HG03354 (cell line): ENCODE measurements at regions not wholly inside any gene's neighbourhood (a gene's known extent, or its start where the extent isn't known, plus 50 kb on each side); places are given as distances from the start of the nearest gene placed in this dataset.

ENCODE experiments used
- ATAC-seq: cut with Tn5 transposase; IDR thresholded peaks from one replicate; pipeline ENCODE4 v1.9.1; 2021; ENCODE audit warnings: mild to moderate bottlenecking; ENCODE audit not compliant: unreplicated experiment, poor library complexity, severe bottlenecking

- no peak for ATAC-seq
These were observed 1094.9 kb upstream of the AUTS2 start for GRCh38 chr7:68503400-68503799.

- no peak for ATAC-seq
These were observed 1093.6 kb upstream of the AUTS2 start for GRCh38 chr7:68504716-68505115.

- ATAC-seq: no peak
These were observed 1092.6 kb upstream of the AUTS2 start for GRCh38 chr7:68505721-68506120.

- no peak for ATAC-seq
These were observed 1090.6 kb upstream of the AUTS2 start for GRCh38 chr7:68507668-68508067.

- ATAC-seq: no peak
These were observed 1089.2 kb upstream of the AUTS2 start for GRCh38 chr7:68509054-68509453.

- ATAC-seq: no peak
These were observed 1088.7 kb upstream of the AUTS2 start for GRCh38 chr7:68509603-68510002.

GRCh38 chr7:68511281-68511680, 1087.0 kb upstream of the AUTS2 start:
- no peak for ATAC-seq

- no peak for ATAC-seq
These were observed 1085.8 kb upstream of the AUTS2 start for GRCh38 chr7:68512466-68512865.

GRCh38 chr7:68518060-68518459, 1080.2 kb upstream of the AUTS2 start:
- ATAC-seq: no peak

- no peak for ATAC-seq
These were observed 1074.1 kb upstream of the AUTS2 start for GRCh38 chr7:68524126-68524525.

- ATAC-seq: no peak
These were observed 1069.1 kb upstream of the AUTS2 start for GRCh38 chr7:68529221-68529620.

GRCh38 chr7:68535266-68535665, 1063.0 kb upstream of the AUTS2 start:
- no peak for ATAC-seq

GRCh38 chr7:68537051-68537773, 1061.1 kb upstream of the AUTS2 start:
- no peak for ATAC-seq

GRCh38 chr7:68537774-68538071, 1060.6 kb upstream of the AUTS2 start:
- no peak for ATAC-seq

GRCh38 chr7:68542831-68543230, 1055.4 kb upstream of the AUTS2 start:
- no peak for ATAC-seq

- ATAC-seq: no peak
These were observed 1053.4 kb upstream of the AUTS2 start for GRCh38 chr7:68544851-68545250.

GRCh38 chr7:68547181-68547580, 1051.1 kb upstream of the AUTS2 start:
- no peak for ATAC-seq

- no peak for ATAC-seq
These were observed 1050.5 kb upstream of the AUTS2 start for GRCh38 chr7:68547799-68548198.

GRCh38 chr7:68550027-68550426, 1048.2 kb upstream of the AUTS2 start:
- ATAC-seq: no peak

- ATAC-seq: no peak
These were observed 1047.6 kb upstream of the AUTS2 start for GRCh38 chr7:68550635-68551034.

- ATAC-seq: no peak
These were observed 1041.7 kb upstream of the AUTS2 start for GRCh38 chr7:68556537-68556936.

GRCh38 chr7:68559518-68559917, 1038.8 kb upstream of the AUTS2 start:
- ATAC-seq: no peak
